ENCODE measurements at regions not wholly inside any gene's neighbourhood (a gene's known extent, or its start where the extent isn't known, plus 50 kb on each side); places are given as distances from the start of the nearest gene placed in this dataset.

- no peak for DNase-seq (ENCODE audit: low read depth)
These were observed 60.7 kb upstream of the NFKB1 start for GRCh38 chr4:102440498-102440897.

GRCh38 chr4:102441978-102442911, 58.9 kb upstream of the NFKB1 start:
- no peak for DNase-seq (ENCODE audit: low read depth)

- DNase-seq (ENCODE audit: low read depth), result no peak
These were observed 56.4 kb upstream of the NFKB1 start for GRCh38 chr4:102444752-102445151.

GRCh38 chr4:102445213-102445612, 55.9 kb upstream of the NFKB1 start:
- no peak for DNase-seq (ENCODE audit: low read depth)

- no peak for DNase-seq (ENCODE audit: low read depth)
These were observed 53.7 kb upstream of the NFKB1 start for GRCh38 chr4:102447413-102447812.

- peak; percentile 69 for DNase-seq (ENCODE audit: low read depth)
These were observed 51.3 kb upstream of the NFKB1 start for GRCh38 chr4:102449751-102450352.

- DNase-seq (ENCODE audit: low read depth), result no peak
These were observed 49.9 kb upstream of the NFKB1 start for GRCh38 chr4:102451266-102451665.
